ENCODE measurements at regions not wholly inside any gene's neighbourhood (a gene's known extent, or its start where the extent isn't known, plus 50 kb on each side); places are given as distances from the start of the nearest gene placed in this dataset.
"Not testable (repeated sequence)": the region's sequence is repeated elsewhere in the genome, so short reads cannot be mapped to it uniquely, and the experiment has no call there.

DNA sequence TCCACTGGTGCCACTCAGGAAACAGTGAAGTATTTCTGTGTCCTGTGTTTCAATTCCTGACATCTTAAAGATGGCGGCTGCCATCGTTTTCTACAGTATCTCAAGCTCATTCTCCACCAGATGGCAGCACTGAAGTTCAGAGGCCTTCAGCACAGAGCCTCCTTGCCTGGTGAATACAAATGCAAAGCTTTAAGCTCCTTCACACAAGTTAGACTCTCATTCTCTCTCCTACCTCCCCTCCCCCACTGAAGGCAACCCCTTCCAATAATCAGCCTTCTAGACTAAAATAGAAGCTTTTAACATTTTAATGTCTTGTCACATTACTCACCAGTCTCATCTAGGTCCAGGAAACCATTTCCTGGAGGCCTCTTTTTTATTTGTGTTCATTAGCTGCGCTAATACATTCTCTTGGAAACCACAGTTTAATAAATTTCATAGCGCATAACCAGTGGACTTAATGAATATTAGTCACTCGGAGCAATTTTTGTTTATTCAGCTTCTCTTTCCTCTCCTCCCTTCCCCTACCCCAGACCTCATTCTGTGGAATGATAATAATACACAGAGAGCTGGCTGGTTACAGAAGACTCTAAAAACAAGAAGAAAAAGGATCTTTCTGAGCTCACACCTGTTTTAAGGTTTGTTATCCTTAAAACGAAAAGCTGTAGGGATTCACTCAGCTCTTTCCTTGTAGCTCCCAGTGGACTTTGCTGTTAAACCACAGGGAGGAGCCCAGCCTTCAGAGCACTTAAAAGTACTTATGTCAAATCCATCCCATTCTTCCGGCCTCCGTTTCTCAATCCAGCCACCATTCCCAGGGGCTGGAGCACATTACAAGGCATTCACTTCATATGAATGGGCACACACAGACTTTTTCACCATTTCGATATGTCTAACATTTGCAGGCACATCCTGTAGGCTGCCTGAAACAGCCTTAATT lies 384.9 kb downstream of the HLX start:
- peak; percentile 97 for DNase-seq

DNA sequence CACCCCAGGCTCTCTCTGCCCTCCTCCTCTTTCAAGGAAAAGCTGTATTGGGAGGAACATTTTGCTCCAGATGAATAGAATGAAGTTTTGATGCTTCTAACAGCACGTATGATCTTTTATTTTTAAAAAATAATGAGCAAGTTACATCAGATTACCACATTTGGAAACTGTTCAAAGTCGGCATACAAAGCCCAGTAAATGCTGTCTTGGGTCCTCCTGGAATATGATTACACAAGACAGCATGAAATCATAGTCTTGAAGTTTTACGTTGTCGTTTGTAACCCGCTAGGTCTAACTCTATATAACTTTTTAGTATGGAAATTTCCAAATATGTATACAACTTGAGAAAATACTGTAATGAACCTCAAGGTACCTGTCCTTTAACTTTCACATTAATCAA lies 385.6 kb downstream of the HLX start:
- no peak for DNase-seq

DNA sequence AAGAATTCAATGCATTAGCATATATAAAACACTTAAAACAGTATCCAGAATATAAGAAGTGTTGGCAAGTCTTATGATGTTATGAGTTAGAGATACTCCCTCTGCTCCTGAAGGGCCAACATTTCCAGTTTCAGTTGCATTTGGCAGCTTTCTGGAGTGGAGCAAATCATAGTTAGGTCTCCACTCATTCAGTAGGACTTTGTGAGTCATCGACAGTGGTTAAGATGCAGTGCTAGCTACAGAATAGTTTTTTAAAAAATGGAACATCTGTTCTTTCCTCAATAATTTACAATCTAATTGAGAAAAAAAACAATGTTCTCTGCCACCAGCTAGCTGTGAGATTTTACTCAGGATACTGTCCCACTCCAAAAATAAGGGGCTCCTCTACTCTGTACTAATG lies 389.1 kb downstream of the HLX start:
- DNase-seq = peak; percentile 18

DNA sequence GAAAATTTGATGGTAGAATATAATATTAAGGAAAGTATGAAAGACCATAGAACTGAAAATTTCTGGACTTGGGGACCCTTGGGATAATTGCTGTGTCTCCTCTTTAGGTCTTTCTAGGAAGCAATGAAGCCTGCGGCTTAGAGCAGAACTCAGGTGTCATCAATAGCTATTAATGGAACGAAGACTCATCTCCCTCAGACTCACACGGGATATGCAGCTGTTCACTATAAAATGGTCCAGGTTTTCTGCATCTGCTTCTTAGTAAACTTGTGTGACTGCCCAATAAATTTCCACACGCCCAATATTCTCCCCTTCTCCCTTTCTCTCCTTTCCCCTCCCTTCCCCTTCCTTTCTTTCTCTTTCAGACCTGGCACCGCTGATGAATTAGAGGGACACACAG lies 392.5 kb downstream of the HLX start:
- DNase-seq = no peak

DNA sequence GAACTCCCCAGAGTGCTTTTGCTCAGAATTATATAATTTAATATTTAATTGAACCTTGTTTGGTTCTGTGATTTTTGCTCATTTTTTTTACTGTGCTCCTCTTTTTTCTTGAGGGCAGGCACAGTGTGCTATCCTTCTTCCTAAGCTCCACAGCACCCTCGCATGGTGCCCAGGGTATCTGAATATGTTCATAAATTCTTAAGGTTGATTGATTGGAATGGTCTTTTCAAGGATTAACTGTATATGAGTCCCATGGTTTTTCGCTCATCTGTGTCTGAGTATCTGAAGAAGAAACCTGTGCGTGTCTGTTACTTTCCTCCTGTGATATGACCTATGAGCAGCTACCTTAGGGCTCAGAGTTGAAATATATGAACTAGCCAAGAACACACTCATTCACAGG lies 393.7 kb downstream of the HLX start:
- no peak for DNase-seq

DNA sequence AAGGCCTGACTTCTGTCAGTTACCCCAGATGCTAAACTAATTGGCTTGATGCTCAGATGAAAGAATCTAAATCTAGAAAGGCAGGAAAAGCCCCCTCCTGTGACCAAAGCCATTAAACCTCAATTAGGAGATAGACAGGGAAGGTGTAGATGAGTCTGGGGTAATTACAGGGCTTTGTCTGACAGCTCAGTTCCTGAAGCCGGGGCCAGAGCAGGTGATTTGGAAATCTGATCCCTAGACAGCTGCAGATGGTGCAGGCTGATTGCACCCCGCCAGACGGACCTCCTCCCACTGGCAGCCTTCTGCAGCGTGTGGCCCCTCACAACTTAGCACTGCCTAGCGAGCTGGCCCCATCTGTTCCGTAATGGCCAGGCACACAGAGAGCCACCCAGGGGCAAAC lies 395.1 kb downstream of the HLX start:
- peak; percentile 66 for DNase-seq

DNA sequence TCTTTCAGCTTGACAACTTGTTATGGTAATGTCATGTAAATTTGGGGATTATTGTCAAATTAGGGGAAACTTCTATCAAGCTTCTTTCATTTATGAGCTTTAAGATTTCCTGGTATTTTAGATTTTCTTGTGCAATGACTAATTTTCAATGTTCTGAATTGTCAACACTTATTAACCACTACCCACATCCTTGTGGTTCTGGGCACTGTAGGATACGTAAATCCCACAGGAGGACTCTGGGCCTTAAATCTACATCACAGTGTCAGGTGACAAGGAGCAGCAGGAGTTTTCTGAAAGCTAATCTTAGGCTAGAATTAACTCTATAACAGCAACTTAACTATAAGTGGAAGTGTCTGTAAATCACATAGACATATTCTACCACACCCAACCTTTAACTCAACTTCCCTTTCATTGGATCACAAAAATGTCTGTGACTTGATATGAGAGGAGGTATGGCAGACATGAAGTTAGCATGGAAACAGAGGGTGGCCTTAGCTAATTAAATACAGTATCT lies 397.7 kb downstream of the HLX start:
- DNase-seq = no peak

DNA sequence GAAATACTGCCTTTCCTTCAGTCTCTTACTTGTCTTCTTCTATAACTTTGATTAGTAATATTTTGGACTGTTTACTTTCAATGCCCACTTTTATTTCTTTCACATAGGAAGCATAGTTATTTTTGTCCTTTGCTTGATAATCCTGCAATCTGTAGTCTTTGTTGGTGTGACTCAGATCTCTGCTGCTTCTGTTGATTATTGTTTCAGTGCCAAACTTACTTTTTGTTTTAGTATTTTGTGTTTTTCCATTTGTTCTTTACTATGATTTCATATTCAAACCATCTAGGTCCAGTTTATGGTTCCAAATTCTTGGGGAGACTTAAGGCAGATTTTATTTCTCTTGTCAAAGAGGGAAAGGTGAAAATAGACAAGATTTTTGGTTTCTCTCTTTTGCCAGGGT lies 399.9 kb downstream of the HLX start:
- no peak for DNase-seq

DNA sequence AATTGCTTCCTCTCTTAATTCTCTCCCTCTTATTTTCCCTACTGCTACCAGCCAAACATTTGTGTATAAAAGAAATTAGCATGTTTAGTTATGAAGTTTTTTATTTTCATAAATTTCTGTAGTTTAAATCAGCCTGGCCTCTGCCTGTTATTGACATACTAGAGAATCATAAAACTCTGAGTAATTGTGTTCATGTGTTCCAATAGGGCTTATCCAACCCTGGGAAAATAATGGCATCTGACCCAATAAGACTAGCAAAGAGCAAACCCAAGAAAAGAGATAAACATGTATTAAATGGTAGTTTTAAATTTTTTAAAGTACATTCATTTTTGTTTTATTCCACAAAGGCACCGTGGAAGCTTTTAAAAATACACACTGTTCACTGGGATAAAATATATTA lies 404.3 kb downstream of the HLX start:
- peak; percentile 41 for DNase-seq

DNA sequence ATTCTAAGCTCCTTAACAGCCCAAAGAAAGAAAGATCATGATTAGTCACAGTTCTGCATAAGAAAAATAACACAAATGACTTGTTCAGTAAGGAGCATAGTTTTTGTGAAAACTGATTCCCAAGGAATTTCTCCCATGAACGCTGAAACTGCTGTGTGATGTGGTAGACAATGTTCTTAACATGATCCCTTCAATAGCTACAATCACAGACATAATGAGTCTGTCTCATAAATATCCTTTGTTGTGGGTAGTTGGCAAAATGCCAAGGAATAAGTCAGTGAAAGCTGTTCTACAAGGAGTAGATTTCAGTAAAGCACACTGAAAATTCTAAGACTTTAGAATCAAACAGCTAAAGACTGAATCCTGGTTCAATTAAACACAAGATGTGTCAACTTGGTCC lies 404.8 kb downstream of the HLX start:
- peak; percentile 95 for DNase-seq

DNA sequence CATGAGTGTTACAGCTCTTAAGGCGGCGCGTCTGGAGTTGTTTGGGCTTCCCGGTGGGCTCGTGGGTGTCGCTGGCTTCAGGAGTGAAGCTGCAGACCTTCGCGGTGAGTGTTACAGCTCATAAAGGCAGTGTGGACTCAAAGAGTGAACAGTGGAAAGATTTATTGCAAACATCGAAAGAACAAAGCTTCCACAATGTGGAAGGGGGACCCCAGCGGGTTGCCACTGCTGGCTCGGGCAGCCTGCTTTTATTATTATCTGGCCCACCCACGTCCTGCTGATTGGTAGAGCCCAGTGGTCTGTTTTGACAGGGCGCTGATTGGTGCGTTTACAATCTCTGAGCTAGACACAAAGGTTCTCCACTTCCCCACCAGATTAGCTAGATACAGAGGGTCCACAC lies 405.7 kb downstream of the HLX start:
- not testable (repeated sequence) for DNase-seq

DNA sequence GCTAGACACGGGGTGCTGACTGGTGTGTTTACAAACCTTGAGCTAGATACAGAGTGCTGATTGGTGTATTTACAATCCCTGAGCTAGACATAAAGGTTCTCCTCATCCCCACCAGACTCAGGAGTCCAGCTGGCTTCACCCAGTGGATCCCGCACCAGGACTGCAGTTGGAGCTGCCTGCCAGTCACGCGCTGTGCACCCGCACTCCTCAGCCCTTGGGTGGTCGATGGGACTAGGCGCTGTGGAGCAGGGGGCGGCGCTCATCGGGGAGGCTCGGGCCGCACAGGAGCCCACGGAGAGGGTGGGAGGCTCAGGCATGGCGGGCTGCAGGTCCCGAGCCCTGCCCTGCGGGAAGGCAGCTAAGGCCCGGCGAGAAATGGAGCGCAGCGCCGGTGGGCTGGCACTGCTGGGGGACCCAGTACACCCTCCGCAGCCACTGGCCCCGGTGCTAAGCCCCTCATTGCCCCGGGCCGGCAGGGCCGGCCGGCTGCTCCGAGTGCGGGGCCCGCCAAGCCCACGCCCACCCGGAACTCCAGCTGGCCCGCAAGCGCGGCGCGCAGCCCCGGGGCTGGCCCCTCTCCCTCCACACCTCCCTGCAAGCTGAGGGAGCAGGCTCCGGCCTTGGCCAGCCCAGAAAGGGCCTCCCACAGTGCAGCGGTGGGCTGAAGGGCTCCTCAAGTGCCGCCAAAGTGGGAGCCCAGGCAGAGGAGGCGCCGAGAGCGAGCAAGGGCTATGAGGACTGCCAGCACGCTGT lies 406.4 kb downstream of the HLX start:
- DNase-seq = not testable (repeated sequence)

DNA sequence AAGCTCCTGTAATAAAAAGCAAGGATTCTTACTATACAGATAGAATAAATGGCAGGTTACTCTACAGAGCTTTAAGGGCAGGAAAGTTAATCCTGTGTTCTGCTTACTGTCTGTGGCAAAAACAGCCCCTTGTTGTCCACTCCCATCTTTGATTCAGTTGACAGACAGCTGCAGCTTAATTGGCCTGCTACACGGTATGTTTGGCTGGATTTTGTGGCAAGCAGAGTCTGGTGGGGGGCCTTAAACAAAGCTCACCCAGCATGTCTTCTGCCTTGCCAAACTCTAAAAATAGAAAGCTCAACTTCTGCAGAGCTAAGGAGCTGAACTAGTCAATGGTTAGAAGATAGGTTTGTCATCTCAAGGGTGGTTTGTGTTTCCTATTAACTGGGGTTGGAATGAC lies 407.2 kb downstream of the HLX start:
- no peak for DNase-seq

DNA sequence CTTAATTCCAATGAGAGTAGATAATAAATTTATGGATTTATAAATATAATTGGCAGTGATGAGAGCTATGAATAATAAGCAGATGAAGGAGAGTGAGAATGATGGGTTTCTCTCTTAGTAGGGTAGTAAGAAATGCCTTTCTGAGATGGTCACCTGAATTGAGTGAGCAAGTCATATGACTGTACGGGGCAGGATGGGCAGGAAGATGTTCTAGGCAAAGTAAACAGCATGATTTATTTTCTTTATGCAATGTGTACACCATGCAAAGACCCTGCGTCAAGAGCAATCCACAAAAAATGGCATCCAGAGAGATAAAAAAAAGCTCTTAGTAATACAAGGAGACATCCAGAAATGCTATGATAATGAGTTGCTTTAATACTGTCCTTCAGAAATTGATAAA lies 409.9 kb downstream of the HLX start:
- DNase-seq = peak; percentile 85

DNA sequence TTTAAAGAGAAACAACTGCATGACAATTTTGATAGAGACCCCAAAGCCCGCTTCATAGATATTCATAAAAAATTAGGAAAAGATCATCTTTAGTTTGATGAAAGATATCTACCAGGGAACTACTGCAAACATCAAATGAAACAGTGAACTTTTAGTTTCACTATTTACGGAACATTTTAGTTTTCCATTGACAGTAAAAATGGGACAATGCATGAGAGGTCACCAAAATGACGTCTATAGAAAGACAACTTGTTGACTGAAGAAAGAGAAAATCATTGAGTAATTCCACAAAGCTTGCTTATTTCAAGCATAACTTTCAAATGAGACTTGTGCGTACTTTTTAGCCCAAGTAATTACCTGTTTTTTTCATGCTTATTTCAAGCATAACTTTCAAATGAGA lies 411.4 kb downstream of the HLX start:
- no peak for DNase-seq

DNA sequence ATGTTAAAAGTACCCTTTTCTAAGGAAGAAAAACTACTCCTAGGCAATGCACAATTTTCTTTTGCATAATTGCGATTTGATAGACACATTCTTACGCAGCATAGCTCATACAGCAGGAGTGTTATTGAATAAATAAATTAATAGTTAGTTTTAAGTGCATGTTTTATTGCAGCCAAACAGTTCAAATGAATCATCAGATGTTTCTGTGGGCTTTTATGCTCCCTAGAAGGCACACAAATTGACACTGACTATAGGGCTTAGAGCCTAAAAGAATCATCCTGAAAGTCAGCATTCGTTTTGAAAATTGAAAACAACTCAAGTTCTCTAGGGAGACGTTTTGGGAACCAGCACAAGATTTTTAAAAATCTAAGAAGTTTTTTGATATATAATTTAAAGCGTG lies 411.9 kb downstream of the HLX start:
- DNase-seq = no peak

DNA sequence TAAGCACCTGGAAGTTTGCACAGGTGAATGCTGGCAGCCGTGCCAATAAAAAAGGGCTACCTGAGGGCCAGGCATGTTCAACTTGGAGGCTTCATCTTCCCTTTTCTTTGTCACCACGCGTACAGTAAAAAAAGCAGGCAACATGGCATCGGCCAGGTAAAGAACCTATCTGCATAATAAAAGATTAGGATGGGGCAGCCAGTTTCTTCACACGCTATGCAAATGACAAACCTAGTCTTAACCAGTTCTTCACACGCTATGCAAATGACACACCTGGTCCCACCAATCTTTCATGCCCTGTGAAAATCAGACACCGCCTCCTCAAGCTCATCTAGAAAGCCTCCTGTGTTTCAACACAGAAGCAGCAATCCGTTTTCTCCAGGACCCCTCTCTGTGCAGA lies 413.4 kb downstream of the HLX start:
- peak; percentile 78 for DNase-seq

DNA sequence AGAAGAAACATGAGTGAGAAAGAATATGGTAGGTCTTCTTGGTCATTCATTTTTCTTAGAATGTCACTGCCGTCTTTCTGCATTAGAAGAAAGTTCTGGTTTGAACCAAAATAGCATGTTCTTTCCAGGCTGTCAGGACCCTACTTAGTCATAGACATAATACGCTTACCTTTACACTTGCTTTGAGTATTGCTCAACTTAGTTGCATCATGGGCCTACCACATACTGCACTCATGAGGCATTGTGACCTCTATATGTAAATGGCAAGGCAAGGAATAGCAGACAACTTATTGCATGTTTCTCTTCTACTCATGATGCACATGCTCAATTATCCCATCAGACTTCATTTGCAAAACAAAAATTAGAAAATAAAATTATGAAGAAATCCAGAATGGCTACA lies 415.0 kb downstream of the HLX start:
- DNase-seq = no peak

DNA sequence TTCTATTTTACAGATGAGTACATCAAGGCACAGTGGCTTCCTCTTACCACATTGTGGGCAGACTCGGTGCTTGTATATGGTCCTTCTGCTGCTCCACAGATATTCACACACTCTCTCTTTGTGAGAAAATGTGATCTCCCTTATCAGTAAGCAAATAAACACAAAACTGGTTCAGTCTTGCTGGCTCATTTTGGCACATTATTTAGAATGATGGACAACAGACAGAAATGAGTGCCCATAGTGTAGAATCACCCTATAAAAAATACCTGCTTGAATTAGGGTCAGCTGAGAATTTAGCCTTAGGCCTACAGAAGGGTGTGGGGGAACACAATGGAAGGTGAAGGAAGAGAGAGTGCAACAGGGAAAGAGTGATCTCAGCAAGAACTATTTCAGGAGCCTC lies 423.1 kb downstream of the HLX start:
- peak; percentile 33 for DNase-seq

DNA sequence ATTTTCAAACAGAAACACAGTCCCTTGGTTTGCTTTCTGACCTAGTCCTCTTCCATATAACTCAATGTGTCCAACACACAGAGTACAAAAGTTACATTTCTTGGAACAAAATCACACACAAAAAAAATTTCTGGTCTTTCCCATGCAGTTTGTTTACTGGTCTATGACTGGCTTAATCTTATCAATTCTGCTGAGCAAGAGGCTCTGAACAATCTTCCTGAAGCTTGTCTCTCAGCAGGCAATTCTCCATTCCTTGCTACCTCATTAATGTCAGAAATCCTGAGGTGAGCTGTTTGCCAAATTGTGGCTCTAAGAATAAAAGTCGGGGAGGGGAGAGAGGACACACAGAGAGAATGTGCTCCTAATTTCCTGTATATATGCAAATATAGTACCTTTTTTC lies 423.6 kb downstream of the HLX start:
- no peak for DNase-seq

DNA sequence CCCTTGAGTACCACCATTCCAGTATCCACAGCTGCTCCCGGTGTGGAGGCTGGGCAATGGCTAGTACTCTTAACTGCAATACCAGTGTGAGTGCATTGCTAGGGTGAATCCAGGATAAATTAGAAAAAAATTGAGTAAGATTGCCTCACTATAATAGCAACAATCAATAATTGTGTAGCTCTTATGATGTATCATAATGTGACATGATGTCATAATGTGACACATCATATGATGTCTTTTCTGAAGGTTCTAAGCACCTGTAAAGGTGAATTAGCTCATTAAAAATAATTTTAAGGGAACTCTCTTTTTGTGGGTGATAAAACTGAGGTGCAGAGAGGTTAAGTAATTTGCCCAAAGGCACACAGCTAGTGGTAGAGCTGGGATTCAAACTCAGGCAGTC lies 424.4 kb downstream of the HLX start:
- no peak for DNase-seq

DNA sequence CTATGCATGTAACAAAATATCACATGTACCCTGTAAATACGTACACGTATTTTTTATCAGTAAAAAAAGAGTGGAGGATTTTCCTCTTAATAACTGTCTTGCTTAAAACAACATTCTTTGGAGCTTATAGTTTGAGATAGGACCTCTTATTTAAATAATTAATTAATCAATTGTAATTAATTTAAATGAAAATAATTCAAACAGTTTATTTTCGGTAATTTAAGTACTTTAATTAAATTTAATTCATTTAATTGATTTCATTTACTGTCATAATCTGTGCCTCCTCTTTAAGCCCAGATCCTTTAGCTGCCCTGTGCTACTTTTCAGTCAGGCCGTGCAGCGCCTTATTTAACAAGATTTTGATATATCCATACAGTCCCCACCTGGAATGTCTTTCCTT lies 427.0 kb downstream of the HLX start:
- no peak for DNase-seq

DNA sequence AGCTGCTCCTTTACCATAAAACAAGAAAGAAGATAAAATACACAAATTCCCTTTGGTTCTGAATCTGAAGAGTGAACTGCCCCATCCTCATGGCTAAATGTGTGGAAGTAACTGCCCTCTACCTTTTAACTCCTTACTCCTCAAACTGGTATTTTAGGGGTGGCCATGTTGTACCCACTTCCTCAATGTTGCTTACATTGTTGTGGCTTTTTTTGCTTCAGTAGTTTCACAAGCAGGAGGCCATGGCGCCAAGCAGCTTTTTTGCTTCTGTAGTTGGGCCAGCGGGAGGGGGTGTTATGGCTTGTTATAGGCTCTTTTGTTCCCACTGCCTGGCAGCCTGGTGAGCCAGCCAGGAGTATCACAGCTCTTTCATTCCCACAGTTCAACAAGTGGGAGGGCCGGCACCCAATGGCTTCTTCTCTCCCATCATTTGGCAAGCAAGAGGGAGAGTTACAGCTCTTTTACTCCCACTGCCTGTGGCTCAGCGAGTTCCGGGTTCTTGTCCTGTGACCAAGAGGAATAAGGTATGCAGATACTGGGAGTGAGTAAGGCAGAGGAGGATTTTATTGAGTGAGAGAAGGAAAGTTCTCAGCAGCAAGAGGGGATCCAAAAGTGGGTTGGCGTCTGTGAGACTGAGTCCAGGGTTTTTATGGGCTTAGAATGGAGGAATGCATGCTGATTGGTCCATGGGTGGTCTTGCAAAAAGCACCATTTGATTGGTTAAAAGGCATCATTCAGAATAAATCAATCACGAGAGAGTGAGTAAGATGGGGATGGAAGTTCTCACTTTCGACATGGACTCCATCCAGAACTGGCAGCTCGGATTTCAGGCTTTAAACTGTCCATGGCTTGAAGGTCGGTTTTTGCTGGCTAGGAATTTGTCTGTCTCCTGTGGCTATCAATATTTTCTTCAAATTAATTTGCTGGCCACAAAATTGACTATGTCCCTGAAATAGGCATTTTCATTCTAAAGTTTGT lies 429.6 kb downstream of the HLX start:
- no peak for DNase-seq
